ENCODE measurements at regions not wholly inside any gene's neighbourhood (a gene's known extent, or its start where the extent isn't known, plus 50 kb on each side); places are given as distances from the start of the nearest gene placed in this dataset.

DNA sequence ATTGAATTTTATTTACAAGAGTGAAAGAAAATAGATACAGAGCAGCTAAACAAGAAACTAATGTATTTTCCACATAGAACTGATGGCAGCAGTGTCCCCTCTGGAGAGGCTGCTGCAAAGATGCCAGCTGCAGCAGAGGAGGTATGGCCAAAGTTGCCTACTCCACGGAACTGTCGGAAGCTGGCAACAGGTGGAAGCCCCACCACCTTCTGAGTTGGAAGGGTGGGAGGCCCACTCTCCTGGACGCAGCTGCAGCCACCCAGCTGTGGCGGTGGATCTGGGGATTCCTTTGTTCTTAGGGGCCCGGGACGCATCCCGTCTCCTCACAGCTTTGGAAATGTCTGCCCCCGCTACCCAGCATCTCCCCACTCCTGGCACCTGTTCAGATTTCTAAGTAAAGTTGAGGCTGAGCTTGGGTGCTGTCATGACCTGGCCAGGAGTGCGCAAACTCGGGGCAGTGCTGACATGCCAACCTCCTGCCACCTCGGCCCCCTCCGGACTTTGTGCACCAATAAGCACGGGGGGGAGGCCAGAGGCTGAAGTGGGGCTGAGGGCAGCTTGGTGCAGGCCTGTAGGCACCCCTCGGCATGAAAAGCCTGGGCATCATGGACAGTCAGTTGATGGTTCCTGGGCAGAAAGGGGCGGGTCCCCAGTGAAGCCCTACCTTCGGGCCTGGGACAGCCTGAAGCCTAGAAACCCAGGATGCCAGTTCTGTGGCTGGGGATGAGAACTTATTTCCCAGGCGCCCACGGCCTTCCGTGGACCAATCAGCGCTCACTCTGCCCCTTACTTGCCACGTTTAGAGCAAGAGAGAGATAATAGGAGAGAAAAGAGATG is 1071.4 kb downstream of the JRKL start:
- Histone ChIP-seq H3K79me2 (ENCODE audit: insufficient read depth, low read length) (no peaks in the 10 kb centered on the region), H4K20me1 (ENCODE audit: insufficient read depth, low read length) (no peaks in the 10 kb centered on the region), H3K9me3 (replicated peaks in 1 of 2; ENCODE audit: control insufficient read depth in 1 of 2, insufficient read depth in 1 of 2, low read length in 2 of 2) (peaks cover 27 to 44% of the 10 kb centered on the region in 2 donors), H3K4me1 (ENCODE audit: control insufficient read depth in 1 of 2, insufficient read depth in 2 of 2, low read length in 2 of 2) (no peaks in the 10 kb centered on the region), H3K9ac (ENCODE audit: insufficient read depth, low read length, poor library complexity, severe bottlenecking) (no peak overlapping the region), H2AFZ (ENCODE audit: insufficient read depth, low read depth, low read length, poor library complexity, severe bottlenecking) (no peak overlapping the region), H3K27me3 (ENCODE audit: control insufficient read depth in 2 of 2, insufficient read depth in 2 of 2, low read length in 2 of 2) (no peaks in the 10 kb centered on the region), H3K4me3 (replicated peaks in 1 of 3; ENCODE audit: low read depth in 2 of 3, low read length in 3 of 3) (no peak overlapping the region), H3K4me2 (replicated peaks; ENCODE audit: extremely low read depth, low read length, poor library complexity, severe bottlenecking) (no peak overlapping the region), H3K36me3 (replicated peaks in 1 of 2; ENCODE audit: control insufficient read depth in 1 of 2, insufficient read depth in 2 of 2, low read length in 2 of 2) (no peaks in the 10 kb centered on the region), H3K27ac (ENCODE audit: low read depth in 1 of 2, low read length in 2 of 2) (no peak overlapping the region)
- H3K36me3 Mint-ChIP-seq = no peaks in the 10 kb centered on the region
- intact Hi-C loops (cut with micrococcal nuclease) = no loop called here
- H3K9me3 Mint-ChIP-seq = peaks cover 4 to 24% (median 12%) of the 10 kb centered on the region in 7 donors
- TF ChIP-seq, protein P1, sequence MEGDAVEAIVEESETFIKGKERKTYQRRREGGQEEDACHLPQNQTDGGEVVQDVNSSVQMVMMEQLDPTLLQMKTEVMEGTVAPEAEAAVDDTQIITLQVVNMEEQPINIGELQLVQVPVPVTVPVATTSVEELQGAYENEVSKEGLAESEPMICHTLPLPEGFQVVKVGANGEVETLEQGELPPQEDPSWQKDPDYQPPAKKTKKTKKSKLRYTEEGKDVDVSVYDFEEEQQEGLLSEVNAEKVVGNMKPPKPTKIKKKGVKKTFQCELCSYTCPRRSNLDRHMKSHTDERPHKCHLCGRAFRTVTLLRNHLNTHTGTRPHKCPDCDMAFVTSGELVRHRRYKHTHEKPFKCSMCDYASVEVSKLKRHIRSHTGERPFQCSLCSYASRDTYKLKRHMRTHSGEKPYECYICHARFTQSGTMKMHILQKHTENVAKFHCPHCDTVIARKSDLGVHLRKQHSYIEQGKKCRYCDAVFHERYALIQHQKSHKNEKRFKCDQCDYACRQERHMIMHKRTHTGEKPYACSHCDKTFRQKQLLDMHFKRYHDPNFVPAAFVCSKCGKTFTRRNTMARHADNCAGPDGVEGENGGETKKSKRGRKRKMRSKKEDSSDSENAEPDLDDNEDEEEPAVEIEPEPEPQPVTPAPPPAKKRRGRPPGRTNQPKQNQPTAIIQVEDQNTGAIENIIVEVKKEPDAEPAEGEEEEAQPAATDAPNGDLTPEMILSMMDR (IDR thresholded peaks at IDR 0.05) = no peak
- no peaks in the 10 kb centered on the region for H3K4me1 Mint-ChIP-seq
- H3K27ac Mint-ChIP-seq = no peak overlapping the region
- DNase-seq = no peak
- WGBS (ENCODE audit: insufficient coverage) = 87% methylated on average over 17 of the region's 21 CpGs
- no peak overlapping the region for H3K4me3 Mint-ChIP-seq
- H3K27me3 Mint-ChIP-seq (ENCODE audit: low read depth in 3 of 3) = peaks cover 0 to 2% (median 0%) of the 10 kb centered on the region in 3 donors

DNA sequence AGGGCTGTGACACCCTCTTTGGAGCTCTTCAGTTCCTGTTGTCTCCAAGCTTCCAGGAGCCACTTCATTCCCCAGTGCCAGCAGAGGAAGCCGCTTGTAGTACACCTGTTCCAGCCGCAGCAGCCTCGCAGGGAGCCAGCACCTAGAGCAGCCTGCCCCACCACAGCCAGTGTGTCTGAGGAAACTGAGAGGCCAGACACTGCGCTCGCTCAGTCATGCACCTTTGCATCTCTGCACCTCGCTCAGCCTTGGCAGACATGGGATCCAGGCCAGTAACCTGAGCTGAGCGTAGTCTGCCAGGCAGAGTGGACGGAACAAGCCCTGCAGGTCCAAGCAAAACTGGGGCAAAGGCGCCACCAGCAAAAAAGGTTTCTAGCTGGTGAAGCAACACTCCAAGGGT is 1072.1 kb downstream of the JRKL start:
- no peaks in the 10 kb centered on the region for H3K36me3 ChIP-seq (replicated peaks in 1 of 2; ENCODE audit: control insufficient read depth in 1 of 2, insufficient read depth in 2 of 2, low read length in 2 of 2)
- peaks cover 4 to 24% (median 12%) of the 10 kb centered on the region in 7 donors for H3K9me3 Mint-ChIP-seq
- 93% methylated on average over 8 of the region's 9 CpGs for WGBS (ENCODE audit: insufficient coverage)
- H3K4me3 ChIP-seq (replicated peaks in 1 of 3; ENCODE audit: low read depth in 2 of 3, low read length in 3 of 3) = no peak overlapping the region
- H2AFZ ChIP-seq (ENCODE audit: insufficient read depth, low read depth, low read length, poor library complexity, severe bottlenecking) = no peak overlapping the region
- peaks cover 0 to 2% (median 0%) of the 10 kb centered on the region in 3 donors for H3K27me3 Mint-ChIP-seq (ENCODE audit: low read depth in 3 of 3)
- H3K27ac Mint-ChIP-seq = no peak overlapping the region
- H3K4me1 ChIP-seq (ENCODE audit: control insufficient read depth in 1 of 2, insufficient read depth in 2 of 2, low read length in 2 of 2) = no peaks in the 10 kb centered on the region
- intact Hi-C loops (cut with micrococcal nuclease) = no loop called here
- H3K4me1 Mint-ChIP-seq = no peaks in the 10 kb centered on the region
- no peak overlapping the region for H3K4me3 Mint-ChIP-seq
- H3K9me3 ChIP-seq (replicated peaks in 1 of 2; ENCODE audit: control insufficient read depth in 1 of 2, insufficient read depth in 1 of 2, low read length in 2 of 2) = peaks cover 27 to 44% of the 10 kb centered on the region in 2 donors
- H4K20me1 ChIP-seq (ENCODE audit: insufficient read depth, low read length) = no peaks in the 10 kb centered on the region
- H3K79me2 ChIP-seq (ENCODE audit: insufficient read depth, low read length) = no peaks in the 10 kb centered on the region
- TF ChIP-seq, protein P1 (IDR thresholded peaks at IDR 0.05) = no peak
- H3K4me2 ChIP-seq (replicated peaks; ENCODE audit: extremely low read depth, low read length, poor library complexity, severe bottlenecking) = no peak overlapping the region
- H3K9ac ChIP-seq (ENCODE audit: insufficient read depth, low read length, poor library complexity, severe bottlenecking) = no peak overlapping the region
- no peak for DNase-seq
- no peak overlapping the region for H3K27ac ChIP-seq (ENCODE audit: low read depth in 1 of 2, low read length in 2 of 2)
- no peaks in the 10 kb centered on the region for H3K27me3 ChIP-seq (ENCODE audit: control insufficient read depth in 2 of 2, insufficient read depth in 2 of 2, low read length in 2 of 2)
- H3K36me3 Mint-ChIP-seq = no peaks in the 10 kb centered on the region

All from CD14-positive monocyte (primary cell).